ENCODE measurements at regions not wholly inside any gene's neighbourhood (a gene's known extent, or its start where the extent isn't known, plus 50 kb on each side); places are given as distances from the start of the nearest gene placed in this dataset.
"Not testable (repeated sequence)": the region's sequence is repeated elsewhere in the genome, so short reads cannot be mapped to it uniquely, and the experiment has no call there.

DNA sequence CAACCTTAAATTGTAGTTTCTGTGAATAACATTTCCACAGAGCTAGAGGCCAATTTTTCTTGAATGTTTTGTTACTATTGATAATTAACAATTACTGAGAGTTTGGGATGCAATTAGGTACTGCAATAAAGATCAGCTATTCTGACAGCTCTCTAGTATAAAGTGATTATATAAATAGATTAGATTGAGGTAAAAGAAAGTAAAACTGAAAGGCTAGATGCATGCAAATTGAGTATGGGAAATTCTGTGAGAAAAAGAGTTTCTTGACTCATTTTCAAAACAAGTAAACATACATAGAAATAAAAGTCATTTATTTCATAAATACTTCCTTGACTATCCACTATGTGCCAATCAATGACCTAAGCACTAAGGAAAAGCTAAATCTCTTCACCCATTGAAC lies 1087.5 kb upstream of the ATXN8OS start:
- no peaks in the 10 kb centered on the region for H3K36me3 ChIP-seq (replicated peaks)
- no peak for DNase-seq (ENCODE audit: low spot score in 2 of 2)
- no peaks in the 10 kb centered on the region for H3K4me1 ChIP-seq
- in situ Hi-C loops (cut with MboI; ENCODE audit: low sequenced_read_pairs) = no loop called here
- H3K27me3 ChIP-seq (ENCODE audit: low read depth) = no peaks in the 10 kb centered on the region
- H3K4me3 ChIP-seq = no peak overlapping the region
- H3K9me3 ChIP-seq = no peaks in the 10 kb centered on the region; the same call in 1 of the 2 replicates

GRCh38 chr13:69018173-69018572 lies 1089.5 kb upstream of the ATXN8OS start:
- in situ Hi-C loops (cut with MboI; ENCODE audit: low sequenced_read_pairs); H3K4me1 ChIP-seq; H3K27me3 ChIP-seq (ENCODE audit: low read depth); DNase-seq (ENCODE audit: low spot score in 2 of 2); H3K4me3 ChIP-seq; H3K9me3 ChIP-seq; H3K36me3 ChIP-seq (replicated peaks): not testable (repeated sequence)

GRCh38 chr13:69010789-69011188 lies 1096.8 kb upstream of the ATXN8OS start:
- peak in 1 of 2 experiments; percentile 87 for DNase-seq (ENCODE audit: low spot score in 2 of 2)
- Histone ChIP-seq H3K27me3 (ENCODE audit: low read depth) (no peaks in the 10 kb centered on the region), H3K4me1 (peaks cover 6% of the 10 kb centered on the region; the same call in 1 of the 2 replicates), H3K36me3 (replicated peaks) (no peaks in the 10 kb centered on the region), H3K4me3 (no peak overlapping the region), H3K9me3 (no peaks in the 10 kb centered on the region)
- in situ Hi-C loops (cut with MboI; ENCODE audit: low sequenced_read_pairs) = no loop called here

GRCh38 chr13:69008499-69008898 lies 1099.1 kb upstream of the ATXN8OS start:
- Histone ChIP-seq H3K9me3 (no peaks in the 10 kb centered on the region), H3K27me3 (ENCODE audit: low read depth) (no peaks in the 10 kb centered on the region), H3K36me3 (replicated peaks) (no peaks in the 10 kb centered on the region), H3K4me3 (no peak overlapping the region), H3K4me1 (peaks cover 6% of the 10 kb centered on the region; the same call in 1 of the 2 replicates)
- in situ Hi-C loops (cut with MboI; ENCODE audit: low sequenced_read_pairs) = no loop called here
- no peak for DNase-seq (ENCODE audit: low spot score in 2 of 2)

- in situ Hi-C loops (cut with MboI; ENCODE audit: low sequenced_read_pairs) = no loop called here
- H3K36me3 ChIP-seq (replicated peaks) = no peaks in the 10 kb centered on the region
- H3K4me1 ChIP-seq = peaks cover 16% of the 10 kb centered on the region
- H3K9me3 ChIP-seq = 0 out of 2 replicates have a peak, but pooled peaks cover 2% of the 10 kb centered on the region
- H3K4me3 ChIP-seq = no peak overlapping the region
- no peak for DNase-seq (ENCODE audit: low spot score in 2 of 2)
- no peaks in the 10 kb centered on the region for H3K27me3 ChIP-seq (ENCODE audit: low read depth)
Measured at GRCh38 chr13:68998056-68998455, 1109.6 kb upstream of the ATXN8OS start.

GRCh38 chr13:68996668-68997025 lies 1111.0 kb upstream of the ATXN8OS start:
- H3K36me3 ChIP-seq (replicated peaks) = no peaks in the 10 kb centered on the region
- in situ Hi-C loops (cut with MboI; ENCODE audit: low sequenced_read_pairs) = no loop called here
- peaks cover 16% of the 10 kb centered on the region for H3K4me1 ChIP-seq
- no peaks in the 10 kb centered on the region for H3K27me3 ChIP-seq (ENCODE audit: low read depth)
- H3K4me3 ChIP-seq = no peak overlapping the region
- H3K9me3 ChIP-seq = no peaks in the 10 kb centered on the region
- peak; percentile 18 to 92 for DNase-seq (ENCODE audit: low spot score in 2 of 2)

- H3K4me3 ChIP-seq = no peak overlapping the region
- in situ Hi-C loops (cut with MboI; ENCODE audit: low sequenced_read_pairs) = no loop called here
- peak; percentile 62 to 92 for DNase-seq (ENCODE audit: low spot score in 2 of 2)
- H3K9me3 ChIP-seq = no peaks in the 10 kb centered on the region
- peaks cover 16% of the 10 kb centered on the region for H3K4me1 ChIP-seq
- H3K36me3 ChIP-seq (replicated peaks) = no peaks in the 10 kb centered on the region
- no peaks in the 10 kb centered on the region for H3K27me3 ChIP-seq (ENCODE audit: low read depth)
Measured at GRCh38 chr13:68995972-68996667, 1111.5 kb upstream of the ATXN8OS start.

DNA sequence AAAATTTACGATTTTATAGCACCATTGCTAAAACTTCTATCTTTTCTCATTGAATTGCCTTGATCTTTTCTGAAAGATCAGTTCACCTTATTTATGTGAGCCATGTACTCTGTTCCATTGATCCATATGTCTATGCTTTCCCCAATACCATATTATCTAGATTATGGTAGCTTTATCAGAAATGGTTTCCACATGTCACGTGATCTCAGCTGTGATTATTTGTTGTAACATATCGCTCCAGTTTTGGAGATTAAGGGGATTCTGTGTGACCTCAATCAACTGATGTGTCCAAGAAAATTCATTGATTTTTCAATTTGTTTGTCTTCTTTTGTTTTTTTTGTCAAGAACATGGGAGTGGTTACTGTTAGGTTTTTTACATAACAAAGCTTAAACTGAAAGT lies 1114.5 kb upstream of the ATXN8OS start:
- in situ Hi-C loops (cut with MboI; ENCODE audit: low sequenced_read_pairs) = no loop called here
- DNase-seq (ENCODE audit: low spot score in 2 of 2) = no peak
- H3K4me1 ChIP-seq = peaks cover 16% of the 10 kb centered on the region
- H3K36me3 ChIP-seq (replicated peaks) = no peaks in the 10 kb centered on the region
- no peaks in the 10 kb centered on the region for H3K9me3 ChIP-seq
- H3K27me3 ChIP-seq (ENCODE audit: low read depth) = no peaks in the 10 kb centered on the region
- H3K4me3 ChIP-seq = no peak overlapping the region

DNA sequence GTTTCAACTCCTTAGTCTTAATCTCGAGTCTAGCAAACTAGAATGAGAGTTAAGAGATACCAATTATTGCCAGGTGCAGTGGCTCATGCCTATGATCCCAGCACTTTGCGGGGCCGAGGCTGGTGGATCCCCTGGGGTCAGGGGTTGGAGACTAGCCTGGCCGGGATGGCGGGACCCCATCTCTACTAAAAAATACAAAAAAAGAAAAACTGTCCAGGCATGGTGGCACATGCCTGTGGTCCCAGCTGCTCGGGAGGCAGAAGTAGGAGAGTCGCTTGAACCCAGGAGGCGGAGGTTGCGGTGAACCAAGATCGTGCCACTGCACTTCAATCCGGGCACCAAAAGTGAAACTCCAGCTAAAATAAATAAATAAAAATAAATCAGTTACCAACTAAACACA lies 1119.5 kb upstream of the ATXN8OS start:
- no peaks in the 10 kb centered on the region for H3K9me3 ChIP-seq
- no peaks in the 10 kb centered on the region for H3K4me1 ChIP-seq
- in situ Hi-C loops (cut with MboI; ENCODE audit: low sequenced_read_pairs) = no loop called here
- no peak overlapping the region for H3K4me3 ChIP-seq
- H3K27me3 ChIP-seq (ENCODE audit: low read depth) = no peaks in the 10 kb centered on the region
- DNase-seq (ENCODE audit: low spot score in 2 of 2) = no peak
- H3K36me3 ChIP-seq (replicated peaks) = no peaks in the 10 kb centered on the region

DNA sequence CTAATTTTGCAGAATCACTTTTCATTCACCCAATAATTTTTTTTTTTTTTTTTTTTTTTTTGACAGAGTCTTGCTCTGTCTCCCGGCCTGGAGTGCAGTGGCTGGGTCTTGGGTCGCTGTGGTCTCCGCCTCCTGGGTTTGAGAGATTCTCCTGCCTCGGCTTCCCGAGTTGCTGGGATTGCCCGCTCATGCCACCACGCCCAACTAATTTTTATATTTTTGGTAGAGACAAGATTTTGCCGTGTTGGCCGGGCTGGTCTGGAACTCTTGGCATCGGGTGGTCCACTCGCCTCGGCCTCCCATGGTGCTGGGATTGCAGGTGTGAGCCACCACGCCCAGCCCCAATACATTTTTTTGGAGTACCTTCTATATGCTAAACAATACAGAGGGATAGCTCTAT lies 1120.0 kb upstream of the ATXN8OS start:
- no peak for DNase-seq (ENCODE audit: low spot score in 2 of 2)
- H3K9me3 ChIP-seq = no peaks in the 10 kb centered on the region
- H3K4me1 ChIP-seq = no peaks in the 10 kb centered on the region
- no peaks in the 10 kb centered on the region for H3K36me3 ChIP-seq (replicated peaks)
- H3K4me3 ChIP-seq = no peak overlapping the region
- H3K27me3 ChIP-seq (ENCODE audit: low read depth) = no peaks in the 10 kb centered on the region
- in situ Hi-C loops (cut with MboI; ENCODE audit: low sequenced_read_pairs) = no loop called here

DNA sequence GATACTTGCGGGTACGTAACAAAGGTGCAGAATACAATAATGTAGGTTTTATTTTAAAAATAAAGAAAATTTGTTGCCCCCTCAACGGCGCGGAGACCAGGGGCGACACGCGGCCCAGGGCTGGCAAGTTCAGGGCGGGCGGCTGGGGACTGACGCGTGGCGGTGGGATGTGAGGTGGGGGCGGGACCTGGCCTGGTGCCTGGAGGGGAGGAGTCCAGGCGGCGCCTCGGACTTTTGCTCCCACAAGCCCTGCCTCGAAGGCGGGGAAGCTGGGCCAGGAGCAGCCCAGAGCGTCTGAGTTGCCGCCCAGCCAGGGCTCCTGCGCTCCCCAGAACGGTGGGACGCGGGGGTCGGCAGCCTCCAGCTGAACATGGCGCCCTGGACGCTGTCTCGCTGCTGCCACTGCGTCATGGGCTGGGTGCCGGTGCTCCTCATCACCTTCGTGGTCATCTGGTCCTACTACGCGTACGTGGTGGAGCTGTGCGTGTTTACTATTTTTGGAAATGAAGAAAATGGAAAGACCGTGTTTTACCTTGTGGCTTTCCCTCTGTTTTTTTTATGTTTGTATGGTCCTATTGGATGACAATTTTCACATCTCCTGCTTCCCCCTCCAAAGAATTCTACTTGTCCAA lies 1122.8 kb upstream of the ATXN8OS start:
- no peak overlapping the region for H3K4me3 ChIP-seq

DNA sequence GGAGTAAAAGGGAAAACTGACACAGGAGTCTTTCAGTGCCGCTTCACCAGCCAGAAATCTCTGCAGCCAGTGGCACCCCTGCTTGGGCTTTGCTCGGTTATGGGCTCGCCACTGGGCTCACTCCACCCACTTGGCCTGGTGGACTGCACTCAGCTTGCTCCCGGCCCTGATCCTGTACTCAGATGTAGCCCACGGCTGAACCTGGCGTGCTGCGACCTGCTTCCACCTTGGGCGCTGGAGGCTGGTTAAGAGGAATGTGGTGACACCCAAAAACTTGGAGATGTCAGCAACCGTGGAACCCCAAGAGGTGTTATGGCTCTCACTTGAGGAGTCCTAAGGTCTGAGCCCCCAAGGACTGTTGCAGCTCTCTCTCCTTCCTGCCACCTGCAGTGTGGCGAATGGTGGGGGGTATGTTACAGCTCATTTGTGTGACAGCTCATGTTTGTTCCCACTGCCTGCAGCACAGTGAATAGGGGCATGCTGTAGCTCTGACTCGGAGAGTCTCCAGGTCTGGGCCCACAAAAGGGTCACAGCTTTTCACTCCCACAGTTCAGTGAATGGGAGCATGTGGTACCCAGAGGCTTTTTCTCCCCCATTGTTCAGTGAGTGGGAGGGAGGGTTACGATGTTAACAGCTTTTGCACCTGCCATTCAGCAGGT lies 1124.5 kb upstream of the ATXN8OS start:
- Histone ChIP-seq H3K36me3 (replicated peaks) (no peaks in the 10 kb centered on the region), H3K4me3 (no peak overlapping the region), H3K27me3 (ENCODE audit: low read depth) (no peaks in the 10 kb centered on the region), H3K9me3 (no peaks in the 10 kb centered on the region; the same call in 1 of the 2 replicates), H3K4me1 (no peaks in the 10 kb centered on the region)
- no peak for DNase-seq (ENCODE audit: low spot score in 2 of 2)
- in situ Hi-C loops (cut with MboI; ENCODE audit: low sequenced_read_pairs) = no loop called here

More for the DNA sequence above, 1122.8 kb upstream of the ATXN8OS start:
- Histone ChIP-seq H3K27me3 (ENCODE audit: low read depth) (no peaks in the 10 kb centered on the region), H3K9me3 (no peaks in the 10 kb centered on the region; the same call in 1 of the 2 replicates), H3K36me3 (replicated peaks) (no peaks in the 10 kb centered on the region), H3K4me1 (no peaks in the 10 kb centered on the region)
- no peak for DNase-seq (ENCODE audit: low spot score in 2 of 2)
- in situ Hi-C loops (cut with MboI; ENCODE audit: low sequenced_read_pairs) = no loop called here

DNA sequence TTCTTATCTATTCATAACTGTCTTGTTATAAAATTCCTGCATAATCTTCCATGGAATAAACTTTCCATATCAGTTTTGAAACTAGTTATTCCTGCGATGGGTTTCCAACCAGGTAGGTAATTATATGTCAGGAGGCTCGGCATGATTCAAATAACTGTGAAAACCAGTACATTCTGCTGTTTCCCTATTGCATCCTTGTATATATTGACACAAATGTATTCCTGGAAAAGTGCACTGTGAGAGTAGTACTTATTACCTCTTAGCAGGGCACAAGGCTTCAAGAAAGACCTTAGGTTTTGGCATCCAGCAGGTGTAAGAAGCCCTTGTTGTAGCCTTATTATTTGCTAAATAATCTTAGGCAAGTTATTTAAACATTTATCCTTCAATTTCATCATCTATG lies 1131.3 kb upstream of the ATXN8OS start:
- Histone ChIP-seq H3K9me3 (no peaks in the 10 kb centered on the region; the same call in 1 of the 2 replicates), H3K27me3 (ENCODE audit: low read depth) (no peaks in the 10 kb centered on the region), H3K36me3 (replicated peaks) (no peaks in the 10 kb centered on the region), H3K4me3 (no peak overlapping the region), H3K4me1 (peaks cover 4% of the 10 kb centered on the region)
- DNase-seq (ENCODE audit: low spot score in 2 of 2) = no peak
- in situ Hi-C loops (cut with MboI; ENCODE audit: low sequenced_read_pairs) = no loop called here

- H3K27me3 ChIP-seq (ENCODE audit: low read depth) = no peaks in the 10 kb centered on the region
Measured at GRCh38 chr13:68970532-68970931, 1137.1 kb upstream of the ATXN8OS start.

More at GRCh38 chr13:68970532-68970931, 1137.1 kb upstream of the ATXN8OS start:
- Histone ChIP-seq H3K4me3 (no peak overlapping the region), H3K36me3 (replicated peaks) (no peaks in the 10 kb centered on the region), H3K4me1 (peaks cover 20% of the 10 kb centered on the region), H3K9me3 (no peaks in the 10 kb centered on the region)
- in situ Hi-C loops (cut with MboI; ENCODE audit: low sequenced_read_pairs) = no loop called here
- DNase-seq (ENCODE audit: low spot score in 2 of 2) = peak in 1 of 2 experiments; percentile 83

Data from HAP-1 (cell line).